Stimulated activated CD8-positive, alpha-beta memory T cell treated with anti-CD3 and anti-CD28 coated beads, Interleukin-15, amount 100 ng/mL, for 4 hours (primary cell): ENCODE measurements at regions not wholly inside any gene's neighbourhood (a gene's known extent, or its start where the extent isn't known, plus 50 kb on each side); places are given as distances from the start of the nearest gene placed in this dataset.

Experiments used
- DNase-seq, 2 donors: peaks; one replicate each; pipeline ENCODE4 v3.0.0-alpha.2; 2020; ENCODE audit warnings: low read depth in 2 of 2

- no peak for DNase-seq
Measured at GRCh38 chr2:173419506-173419905, 64.8 kb downstream of the CDCA7 start.

- no peak for DNase-seq
Measured at GRCh38 chr2:173424886-173425285, 70.2 kb downstream of the CDCA7 start.

- DNase-seq = no peak
Measured at GRCh38 chr2:173427887-173428668, 73.4 kb downstream of the CDCA7 start.

GRCh38 chr2:173431191-173431590 is 76.5 kb downstream of the CDCA7 start:
- DNase-seq = no peak

GRCh38 chr2:173432049-173432754 is 77.5 kb downstream of the CDCA7 start:
- no peak for DNase-seq

- DNase-seq = no peak
Measured at GRCh38 chr2:173434762-173435569, 80.3 kb downstream of the CDCA7 start.

- DNase-seq = no peak
Measured at GRCh38 chr2:173435574-173435973, 80.9 kb downstream of the CDCA7 start.

- DNase-seq = no peak
Measured at GRCh38 chr2:173436088-173436487, 81.4 kb downstream of the CDCA7 start.

GRCh38 chr2:173441222-173441621 is 86.5 kb downstream of the CDCA7 start:
- no peak for DNase-seq

- no peak for DNase-seq
Measured at GRCh38 chr2:173442542-173442941, 87.9 kb downstream of the CDCA7 start.

- no peak for DNase-seq
Measured at GRCh38 chr2:173446722-173447121, 92.0 kb downstream of the CDCA7 start.

- DNase-seq = peak; percentile 7 to 18
Measured at GRCh38 chr2:173448938-173449471, 94.3 kb downstream of the CDCA7 start.

- DNase-seq = no peak
Measured at GRCh38 chr2:173451118-173451517, 96.4 kb downstream of the CDCA7 start.

GRCh38 chr2:173451941-173452340 is 97.3 kb downstream of the CDCA7 start:
- DNase-seq = no peak

- no peak for DNase-seq
Measured at GRCh38 chr2:173452416-173452815, 97.7 kb downstream of the CDCA7 start.

- DNase-seq = no peak
Measured at GRCh38 chr2:173456960-173457359, 102.3 kb downstream of the CDCA7 start.

GRCh38 chr2:173457366-173457765 is 102.7 kb downstream of the CDCA7 start:
- no peak for DNase-seq

- DNase-seq = no peak
Measured at GRCh38 chr2:173458991-173459780, 104.5 kb downstream of the CDCA7 start.

- no peak for DNase-seq
Measured at GRCh38 chr2:173462892-173463840, 108.5 kb downstream of the CDCA7 start.

GRCh38 chr2:173463846-173464245 is 109.2 kb downstream of the CDCA7 start:
- no peak for DNase-seq
